ENCODE measurements at regions not wholly inside any gene's neighbourhood (a gene's known extent, or its start where the extent isn't known, plus 50 kb on each side); places are given as distances from the start of the nearest gene placed in this dataset.
"Not testable (repeated sequence)": the region's sequence is repeated elsewhere in the genome, so short reads cannot be mapped to it uniquely, and the experiment has no call there.

DNA sequence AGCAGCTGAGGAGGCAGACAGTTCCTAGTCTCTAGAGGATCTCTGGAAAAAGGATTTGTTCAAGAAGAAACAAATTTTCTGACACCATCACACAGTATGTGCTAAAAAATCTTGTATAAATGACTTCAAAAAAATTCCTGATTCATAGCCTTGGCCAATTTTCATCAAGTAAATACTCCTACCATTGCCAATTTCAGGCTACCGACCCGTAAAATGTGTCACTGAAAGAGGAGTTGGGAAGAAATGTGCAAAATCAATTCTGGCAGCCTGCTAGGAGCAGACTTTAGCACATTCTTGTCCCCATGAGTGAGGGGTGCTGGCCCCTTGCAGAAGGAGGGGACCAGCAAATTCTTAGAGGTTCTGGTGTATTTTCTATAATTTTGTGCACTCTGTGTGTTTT lies 109.4 kb downstream of the TMEM30B start:
- no peak for DNase-seq (ENCODE audit: low read depth in 2 of 3, low spot score in 2 of 3)

DNA sequence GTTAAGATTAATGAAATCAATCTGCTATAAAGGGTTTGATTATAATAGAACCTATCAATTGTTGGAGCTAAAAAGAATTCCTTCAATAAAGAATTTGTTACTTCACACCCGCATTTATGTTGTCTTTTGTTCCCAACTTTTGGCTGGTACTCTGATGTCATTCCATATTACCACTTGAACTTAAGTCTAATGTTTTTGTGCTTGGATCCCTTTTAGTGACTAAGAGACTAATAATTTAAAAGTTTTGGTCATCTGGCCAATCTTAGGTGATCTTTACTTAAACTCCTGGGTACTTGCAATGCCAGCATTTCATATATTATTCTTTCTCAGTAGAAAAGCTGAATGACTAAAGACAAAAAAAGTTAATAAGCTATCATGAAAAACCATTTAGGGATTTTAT lies 113.0 kb downstream of the TMEM30B start:
- no peak for DNase-seq (ENCODE audit: low read depth in 2 of 3, low spot score in 2 of 3)

DNA sequence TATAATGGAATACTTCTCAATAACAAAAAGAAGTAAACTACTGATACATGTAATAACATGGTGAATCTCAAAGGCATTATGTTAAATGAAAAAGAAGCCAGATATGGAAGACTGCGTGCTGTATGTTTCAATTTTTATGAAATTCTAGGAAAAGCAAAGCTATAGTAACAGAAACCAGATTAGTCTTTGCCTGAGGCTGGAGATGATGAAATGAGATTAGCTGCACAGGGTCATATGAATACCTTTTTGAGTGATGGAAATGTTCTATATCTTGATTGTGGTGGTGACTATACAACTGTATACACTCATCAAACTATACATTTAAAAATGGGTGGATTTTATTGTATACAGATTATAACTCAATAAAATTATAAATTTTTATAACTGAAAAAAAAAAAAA lies 113.5 kb downstream of the TMEM30B start:
- no peak for DNase-seq (ENCODE audit: low read depth in 2 of 3, low spot score in 2 of 3)

- DNase-seq (ENCODE audit: low read depth in 2 of 3, low spot score in 2 of 3), result no peak
These were observed 120.3 kb downstream of the TMEM30B start for GRCh38 chr14:61160798-61161197.

DNA sequence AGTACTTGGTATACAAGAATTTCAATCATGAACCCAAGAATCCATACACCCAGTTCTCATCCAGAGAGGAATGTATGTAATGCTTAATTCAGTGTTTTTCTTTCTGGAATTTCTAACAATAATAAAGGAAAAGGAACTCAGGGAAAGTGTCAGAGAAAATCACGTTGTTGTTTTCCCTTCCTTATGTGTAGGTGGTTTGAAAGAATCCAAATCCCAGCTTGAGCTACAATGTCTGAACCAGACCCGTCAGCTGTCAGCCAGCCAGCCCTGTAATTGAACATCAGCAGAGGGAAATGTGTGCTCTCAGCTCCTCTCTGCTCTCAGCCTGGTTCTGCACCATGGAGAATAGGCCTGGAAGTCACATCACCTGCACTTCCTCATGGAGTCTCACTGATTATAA lies 126.5 kb downstream of the TMEM30B start:
- no peak for DNase-seq (ENCODE audit: low read depth in 2 of 3, low spot score in 2 of 3)

- no peak for DNase-seq (ENCODE audit: low read depth in 2 of 3, low spot score in 2 of 3)
These were observed 127.1 kb downstream of the TMEM30B start for GRCh38 chr14:61153914-61154545.

DNA sequence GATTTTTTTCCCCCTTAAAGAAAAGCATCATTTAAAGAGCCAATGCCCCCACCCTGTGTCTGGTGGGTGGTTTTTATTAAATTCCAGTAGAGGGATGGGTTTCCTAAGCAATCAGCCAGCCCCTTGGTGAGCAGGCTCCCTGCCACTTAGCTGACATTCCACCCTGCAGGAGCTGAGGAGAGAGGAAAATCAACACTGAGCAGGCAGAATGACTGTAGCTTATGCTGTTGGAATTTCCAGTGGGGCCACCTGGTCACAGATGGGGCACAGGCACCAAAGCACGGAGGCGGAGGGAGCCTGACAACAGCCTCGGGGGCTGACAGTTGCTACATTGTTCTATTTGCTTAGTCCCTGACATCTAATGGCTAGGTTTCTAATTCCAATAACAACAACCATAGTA lies 127.7 kb downstream of the TMEM30B start:
- no peak for DNase-seq (ENCODE audit: low read depth in 2 of 3, low spot score in 2 of 3)

GRCh38 chr14:61152851-61153364 lies 128.2 kb downstream of the TMEM30B start:
- no peak for DNase-seq (ENCODE audit: low read depth in 2 of 3, low spot score in 2 of 3)

- DNase-seq (ENCODE audit: low read depth in 2 of 3, low spot score in 2 of 3), result no peak
These were observed 129.9 kb downstream of the TMEM30B start for GRCh38 chr14:61151251-61151650.

GRCh38 chr14:61150851-61151250 lies 130.3 kb downstream of the TMEM30B start:
- no peak for DNase-seq (ENCODE audit: low read depth in 2 of 3, low spot score in 2 of 3)

DNA sequence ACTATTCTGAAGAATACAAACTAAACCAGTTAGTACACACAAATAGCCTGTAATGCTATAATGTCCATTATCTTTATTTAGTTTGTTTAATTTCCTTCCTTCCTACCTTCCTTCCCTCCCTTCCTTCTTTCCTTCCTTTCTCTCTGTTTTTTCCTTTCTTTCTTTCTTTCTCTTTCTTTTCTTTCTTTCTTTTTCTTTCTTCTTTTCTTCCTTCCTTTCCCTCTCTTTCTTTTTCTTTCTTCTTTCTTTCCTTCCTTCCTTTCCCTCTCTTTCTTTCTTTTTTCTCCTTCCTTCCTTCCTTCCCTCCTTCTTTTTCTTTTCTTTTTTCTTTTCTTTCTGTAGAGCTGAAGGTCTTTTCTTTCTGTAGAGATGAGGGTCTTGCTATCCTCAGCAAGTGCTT lies 131.2 kb downstream of the TMEM30B start:
- no peak for DNase-seq (ENCODE audit: low read depth in 2 of 3, low spot score in 2 of 3)

- no peak for DNase-seq (ENCODE audit: low read depth in 2 of 3, low spot score in 2 of 3)
These were observed 132.3 kb downstream of the TMEM30B start for GRCh38 chr14:61148742-61149350.

DNA sequence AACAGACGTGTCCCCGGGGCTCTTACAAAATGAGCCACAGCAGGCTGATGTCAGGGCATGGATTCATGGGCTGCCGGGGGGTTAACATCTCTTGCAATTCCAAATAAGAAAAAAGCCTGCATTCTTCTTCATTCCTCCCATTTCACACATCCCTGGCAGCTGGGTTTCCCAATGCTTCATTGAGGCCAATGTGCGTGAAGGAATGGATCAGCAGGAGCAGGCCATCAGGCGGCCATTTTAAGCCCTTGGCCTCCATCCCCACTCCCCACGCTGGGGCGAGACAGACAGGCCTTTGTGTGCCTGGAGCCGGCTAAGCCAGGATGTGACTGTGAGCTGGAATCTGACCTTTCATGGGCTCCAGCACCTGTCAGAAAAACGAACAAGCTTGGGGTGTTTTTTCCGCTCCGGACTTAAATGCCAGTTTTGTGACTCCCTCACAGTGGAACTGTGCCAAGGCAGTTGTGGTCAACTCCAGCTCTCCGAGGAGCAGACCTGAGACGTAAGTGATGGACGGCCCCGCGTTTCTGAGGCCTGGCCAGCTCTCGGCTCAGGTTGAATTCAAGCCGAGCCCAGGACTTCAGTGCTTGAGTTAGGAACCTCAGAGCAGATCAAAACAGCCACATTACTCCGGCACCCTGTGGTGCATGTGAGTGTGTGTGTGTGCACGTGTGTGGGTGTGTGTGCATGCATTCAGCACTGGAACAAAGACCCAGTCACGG lies 133.1 kb downstream of the TMEM30B start:
- no peak for DNase-seq (ENCODE audit: low read depth in 2 of 3, low spot score in 2 of 3)

DNA sequence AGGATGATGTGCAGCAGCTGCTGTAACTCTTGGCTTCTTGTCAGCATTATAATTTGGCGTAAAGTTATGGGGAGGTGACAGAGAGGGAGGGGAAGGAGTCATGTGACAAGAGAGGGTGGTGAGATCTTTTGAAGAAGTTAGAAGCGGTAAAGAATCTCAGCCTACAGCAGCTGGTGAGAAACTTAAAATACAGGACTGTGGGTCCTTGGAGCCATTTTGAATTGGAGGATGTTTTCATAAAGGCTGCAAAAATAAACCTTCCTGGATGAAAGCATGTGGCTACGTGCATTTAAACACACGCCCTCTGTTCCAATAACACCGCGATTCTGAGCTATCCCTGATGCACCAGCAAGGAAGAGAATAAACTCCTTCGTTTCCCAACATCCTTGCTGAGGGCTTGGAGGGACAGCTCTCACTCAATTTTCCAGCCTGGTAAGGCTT lies 133.7 kb downstream of the TMEM30B start:
- no peak for DNase-seq (ENCODE audit: low read depth in 2 of 3, low spot score in 2 of 3)

DNA sequence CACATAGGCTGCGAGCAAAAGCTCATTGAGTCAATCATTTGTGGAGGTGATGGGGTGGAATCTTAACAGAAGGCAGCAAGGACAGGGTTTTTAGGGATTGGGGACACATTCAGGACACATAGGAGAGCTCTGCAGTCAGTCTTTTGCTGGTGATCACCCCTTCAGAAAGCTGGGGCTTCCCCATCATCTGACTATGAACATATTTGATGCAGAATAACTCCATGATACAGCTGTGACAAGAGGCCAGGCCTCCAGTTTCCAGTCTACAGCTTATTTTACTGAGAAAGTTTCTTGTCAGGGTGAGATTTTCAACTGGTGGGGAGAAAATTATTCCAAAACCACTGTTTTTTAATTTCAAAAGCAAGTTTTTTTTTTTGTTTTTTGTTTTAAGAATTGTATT lies 134.2 kb downstream of the TMEM30B start:
- no peak for DNase-seq (ENCODE audit: low read depth in 2 of 3, low spot score in 2 of 3)

GRCh38 chr14:61145903-61146481 lies 135.1 kb downstream of the TMEM30B start:
- DNase-seq (ENCODE audit: low read depth in 2 of 3, low spot score in 2 of 3), result no peak

- DNase-seq (ENCODE audit: low read depth in 2 of 3, low spot score in 2 of 3), result no peak
These were observed 135.9 kb downstream of the TMEM30B start for GRCh38 chr14:61145034-61145902.

GRCh38 chr14:61144117-61145033 lies 136.8 kb downstream of the TMEM30B start:
- DNase-seq (ENCODE audit: low read depth in 2 of 3, low spot score in 2 of 3), result not testable (repeated sequence)

- DNase-seq (ENCODE audit: low read depth in 2 of 3, low spot score in 2 of 3), result no peak
These were observed 140.3 kb downstream of the TMEM30B start for GRCh38 chr14:61140872-61141271.

- DNase-seq (ENCODE audit: low read depth in 2 of 3, low spot score in 2 of 3), result no peak
These were observed 140.9 kb downstream of the TMEM30B start for GRCh38 chr14:61140271-61140670.

Data from activated CD8-positive, alpha-beta memory T cell treated with anti-CD3 and anti-CD28 coated beads for 48 hours (primary cell).